ENCODE measurements at regions not wholly inside any gene's neighbourhood (a gene's known extent, or its start where the extent isn't known, plus 50 kb on each side); places are given as distances from the start of the nearest gene placed in this dataset.
A peak's percentile ranks its signal among the peaks of the same experiment; 100 is the strongest.
"Not testable (repeated sequence)": the region's sequence is repeated elsewhere in the genome, so short reads cannot be mapped to it uniquely, and the experiment has no call there.

DNA sequence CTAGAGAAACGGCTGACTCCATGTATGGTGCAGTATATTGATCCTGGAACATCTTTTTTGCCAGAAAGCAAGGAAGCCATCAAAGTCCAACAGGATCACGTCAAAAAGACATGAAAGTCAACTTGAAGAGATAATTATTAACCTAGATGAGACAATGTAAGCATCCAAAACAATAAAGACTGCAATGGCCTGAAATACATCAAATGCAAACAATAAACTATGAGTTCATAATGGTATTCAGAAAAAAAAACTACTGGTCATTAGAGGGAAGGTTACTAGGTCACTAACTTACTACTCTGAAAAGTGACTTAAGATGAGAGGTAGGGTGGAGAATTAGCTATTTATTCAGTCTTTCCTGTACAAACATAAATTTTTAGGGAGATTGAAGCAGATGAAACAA, 75.3 kb upstream of the OR4F16 start:
- H4K20me1 ChIP-seq (ENCODE audit: insufficient read depth, low read length); H3K4me1 ChIP-seq (ENCODE audit: low read length); H3K79me2 ChIP-seq (ENCODE audit: low read length); H3K9ac ChIP-seq (ENCODE audit: low read length); H2AFZ ChIP-seq (ENCODE audit: low read depth, low read length); H3K36me3 ChIP-seq (replicated peaks; ENCODE audit: low read depth, low read length); H3K4me3 ChIP-seq (ENCODE audit: low read length); H3K27me3 ChIP-seq (ENCODE audit: low read depth, low read length); H3K4me2 ChIP-seq (ENCODE audit: low read length); H3K9me3 ChIP-seq (ENCODE audit: insufficient read depth, low read length); H3K27ac ChIP-seq (ENCODE audit: low read length): not testable (repeated sequence)

DNA sequence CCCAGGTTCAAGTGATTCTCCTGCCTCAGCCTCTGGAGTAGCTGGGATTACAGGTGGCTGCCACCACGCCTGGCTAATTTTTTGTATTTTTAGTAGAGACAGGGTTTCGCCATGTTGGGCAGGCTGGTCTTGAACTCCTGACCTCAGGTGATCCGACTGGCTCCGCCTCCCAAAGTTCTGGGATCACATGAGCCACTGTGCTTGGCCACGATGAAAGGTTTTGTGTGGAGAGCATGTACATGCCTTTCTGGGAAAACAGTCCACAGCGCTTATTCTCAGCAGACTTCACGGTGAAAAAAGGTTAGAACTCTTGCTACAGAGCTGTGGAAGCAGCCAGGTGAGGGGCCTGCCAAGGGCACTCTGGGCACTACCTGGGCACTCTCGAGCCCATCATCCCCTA, 85.0 kb upstream of the OR4F16 start:
- H3K27me3 ChIP-seq (ENCODE audit: low read depth, low read length); H3K36me3 ChIP-seq (replicated peaks; ENCODE audit: low read depth, low read length); H2AFZ ChIP-seq (ENCODE audit: low read depth, low read length); H3K27ac ChIP-seq (ENCODE audit: low read length); H3K4me1 ChIP-seq (ENCODE audit: low read length); H3K4me2 ChIP-seq (ENCODE audit: low read length); H3K9me3 ChIP-seq (ENCODE audit: insufficient read depth, low read length); H4K20me1 ChIP-seq (ENCODE audit: insufficient read depth, low read length); H3K9ac ChIP-seq (ENCODE audit: low read length); H3K79me2 ChIP-seq (ENCODE audit: low read length); H3K4me3 ChIP-seq (ENCODE audit: low read length): not testable (repeated sequence)

DNA sequence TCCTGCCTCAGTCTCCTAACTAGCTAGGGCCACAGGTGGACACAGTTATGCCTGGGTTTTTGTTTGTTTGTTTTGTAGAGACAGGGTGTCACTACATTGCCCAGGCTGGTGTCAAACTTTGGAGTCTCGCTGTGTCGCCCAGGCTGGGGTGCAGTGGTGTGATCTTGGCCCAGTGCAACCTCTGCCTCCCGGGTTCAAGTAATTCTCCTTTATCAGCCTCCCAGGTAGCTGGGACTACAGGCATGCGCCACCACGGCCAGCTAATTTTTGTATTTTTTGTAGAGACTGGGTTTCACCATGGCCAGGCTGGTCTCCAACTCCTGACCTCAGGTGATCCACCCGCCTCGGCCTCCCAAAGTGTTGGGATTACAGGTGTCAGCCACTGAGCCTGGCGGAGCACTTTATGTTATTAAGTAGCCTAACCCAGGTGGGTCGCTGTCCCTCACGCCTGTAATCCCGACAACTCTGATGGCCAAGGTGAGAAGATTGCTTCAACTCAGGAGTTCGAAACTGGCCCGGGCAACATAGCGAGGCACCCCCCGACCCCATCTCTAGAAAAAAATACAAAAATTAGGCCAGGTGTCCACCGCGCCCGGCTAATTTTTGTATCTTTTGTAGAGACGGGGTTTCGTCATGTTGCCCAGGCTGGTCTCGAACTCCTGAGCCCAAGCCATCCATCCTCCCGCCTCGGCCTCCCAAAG, 91.2 kb upstream of the OR4F16 start:
- not testable (repeated sequence) for H3K4me1 ChIP-seq (ENCODE audit: low read length); H3K27me3 ChIP-seq (ENCODE audit: low read depth, low read length); H3K9me3 ChIP-seq (ENCODE audit: insufficient read depth, low read length); H2AFZ ChIP-seq (ENCODE audit: low read depth, low read length); H4K20me1 ChIP-seq (ENCODE audit: insufficient read depth, low read length); H3K27ac ChIP-seq (ENCODE audit: low read length); H3K36me3 ChIP-seq (replicated peaks; ENCODE audit: low read depth, low read length)
- Histone ChIP-seq H3K79me2 (ENCODE audit: low read length) (peaks cover 22% of the 10 kb centered on the region), H3K4me2 (ENCODE audit: low read length) (peak overlapping the region; percentile 57), H3K4me3 (ENCODE audit: low read length) (peak overlapping the region; percentile 78), H3K9ac (ENCODE audit: low read length) (peak overlapping the region; percentile 69; the same call in 1 of the 2 replicates)

DNA sequence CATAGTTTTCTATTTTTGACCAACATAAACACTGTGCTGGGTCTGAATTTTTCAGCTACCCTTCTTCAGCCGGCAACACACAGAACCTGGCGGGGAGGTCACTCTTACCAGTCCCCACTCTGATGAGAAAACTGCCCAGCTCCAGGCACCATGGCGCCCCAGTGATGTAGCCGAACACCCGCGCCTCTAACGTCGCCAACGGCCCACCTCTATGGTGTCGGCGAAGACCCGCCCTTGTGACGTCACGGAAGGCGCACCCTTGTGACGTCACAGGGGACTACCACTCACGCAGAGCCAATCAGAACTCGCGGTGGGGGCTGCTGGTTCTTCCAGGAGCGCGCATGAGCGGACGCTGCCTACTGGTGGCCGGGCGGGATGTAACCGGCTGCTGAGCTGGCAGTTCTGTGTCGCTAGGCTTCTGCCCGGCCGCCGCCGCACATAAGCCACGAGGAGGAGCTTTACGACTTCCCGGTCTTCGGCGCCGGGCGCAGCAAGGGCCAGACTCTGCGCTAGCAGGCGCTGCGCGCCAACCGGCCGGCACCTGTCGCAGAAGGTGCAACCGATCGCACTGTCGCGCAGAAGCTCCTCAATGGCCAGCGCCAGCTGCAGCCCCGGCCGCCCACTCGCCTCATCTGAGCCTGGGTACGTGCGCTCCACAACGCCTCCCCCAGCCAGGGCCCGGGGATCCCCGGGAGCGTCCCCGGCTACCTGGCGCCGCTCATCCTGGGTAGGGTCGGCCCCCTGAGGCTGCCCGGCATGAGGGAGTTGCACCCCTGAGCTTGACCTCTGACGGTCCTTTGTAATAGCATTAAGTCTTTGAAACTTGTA, 92.2 kb upstream of the OR4F16 start:
- not testable (repeated sequence) for H2AFZ ChIP-seq (ENCODE audit: low read depth, low read length)
- H3K79me2 ChIP-seq (ENCODE audit: low read length): peaks cover 22% of the 10 kb centered on the region

DNA sequence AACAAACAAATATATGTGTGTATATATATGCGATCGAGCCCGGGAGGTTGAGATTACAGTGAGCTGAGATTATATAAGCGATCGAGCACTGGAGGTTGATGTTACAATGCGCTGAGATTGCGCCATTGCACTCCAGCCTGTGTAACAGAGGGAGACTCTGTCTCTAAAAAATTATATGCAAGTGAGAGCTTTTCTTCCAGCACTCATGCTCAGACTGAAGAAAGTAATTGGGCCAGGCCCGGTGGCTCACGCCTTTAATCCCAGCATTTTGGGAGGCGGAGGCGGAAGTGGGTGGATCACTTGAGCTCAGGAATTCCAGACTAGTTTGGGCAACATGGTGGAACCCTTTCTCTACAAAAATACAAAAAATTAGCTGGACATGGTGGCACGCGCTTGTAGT, 93.2 kb upstream of the OR4F16 start:
- not testable (repeated sequence) for H3K36me3 ChIP-seq (replicated peaks; ENCODE audit: low read depth, low read length); H2AFZ ChIP-seq (ENCODE audit: low read depth, low read length); H3K9me3 ChIP-seq (ENCODE audit: insufficient read depth, low read length); H3K4me1 ChIP-seq (ENCODE audit: low read length); H3K27ac ChIP-seq (ENCODE audit: low read length); H3K27me3 ChIP-seq (ENCODE audit: low read depth, low read length); H4K20me1 ChIP-seq (ENCODE audit: insufficient read depth, low read length)
- peaks cover 22% of the 10 kb centered on the region for H3K79me2 ChIP-seq (ENCODE audit: low read length)
- peak overlapping the region; percentile 78 for H3K4me3 ChIP-seq (ENCODE audit: low read length)
- peak overlapping the region; percentile 68 for H3K4me2 ChIP-seq (ENCODE audit: low read length)
- peak overlapping the region; percentile 58; the same call in 1 of the 2 replicates for H3K9ac ChIP-seq (ENCODE audit: low read length)

More for the DNA sequence above, 92.2 kb upstream of the OR4F16 start:
- H3K36me3 ChIP-seq (replicated peaks; ENCODE audit: low read depth, low read length); H4K20me1 ChIP-seq (ENCODE audit: insufficient read depth, low read length); H3K27me3 ChIP-seq (ENCODE audit: low read depth, low read length); H3K4me1 ChIP-seq (ENCODE audit: low read length); H3K9me3 ChIP-seq (ENCODE audit: insufficient read depth, low read length): not testable (repeated sequence)
- Histone ChIP-seq H3K27ac (ENCODE audit: low read length) (peak overlapping the region; percentile 88), H3K9ac (ENCODE audit: low read length) (peak overlapping the region; percentile 85), H3K4me3 (ENCODE audit: low read length) (peak overlapping the region; percentile 78), H3K4me2 (ENCODE audit: low read length) (peak overlapping the region; percentile 57)
- TF ChIP-seq, protein P1, sequence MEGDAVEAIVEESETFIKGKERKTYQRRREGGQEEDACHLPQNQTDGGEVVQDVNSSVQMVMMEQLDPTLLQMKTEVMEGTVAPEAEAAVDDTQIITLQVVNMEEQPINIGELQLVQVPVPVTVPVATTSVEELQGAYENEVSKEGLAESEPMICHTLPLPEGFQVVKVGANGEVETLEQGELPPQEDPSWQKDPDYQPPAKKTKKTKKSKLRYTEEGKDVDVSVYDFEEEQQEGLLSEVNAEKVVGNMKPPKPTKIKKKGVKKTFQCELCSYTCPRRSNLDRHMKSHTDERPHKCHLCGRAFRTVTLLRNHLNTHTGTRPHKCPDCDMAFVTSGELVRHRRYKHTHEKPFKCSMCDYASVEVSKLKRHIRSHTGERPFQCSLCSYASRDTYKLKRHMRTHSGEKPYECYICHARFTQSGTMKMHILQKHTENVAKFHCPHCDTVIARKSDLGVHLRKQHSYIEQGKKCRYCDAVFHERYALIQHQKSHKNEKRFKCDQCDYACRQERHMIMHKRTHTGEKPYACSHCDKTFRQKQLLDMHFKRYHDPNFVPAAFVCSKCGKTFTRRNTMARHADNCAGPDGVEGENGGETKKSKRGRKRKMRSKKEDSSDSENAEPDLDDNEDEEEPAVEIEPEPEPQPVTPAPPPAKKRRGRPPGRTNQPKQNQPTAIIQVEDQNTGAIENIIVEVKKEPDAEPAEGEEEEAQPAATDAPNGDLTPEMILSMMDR (IDR thresholded peaks at IDR 0.05; ENCODE audit: low read depth, low read length): peak; percentile 27; the same call in 1 of the 2 replicates

DNA sequence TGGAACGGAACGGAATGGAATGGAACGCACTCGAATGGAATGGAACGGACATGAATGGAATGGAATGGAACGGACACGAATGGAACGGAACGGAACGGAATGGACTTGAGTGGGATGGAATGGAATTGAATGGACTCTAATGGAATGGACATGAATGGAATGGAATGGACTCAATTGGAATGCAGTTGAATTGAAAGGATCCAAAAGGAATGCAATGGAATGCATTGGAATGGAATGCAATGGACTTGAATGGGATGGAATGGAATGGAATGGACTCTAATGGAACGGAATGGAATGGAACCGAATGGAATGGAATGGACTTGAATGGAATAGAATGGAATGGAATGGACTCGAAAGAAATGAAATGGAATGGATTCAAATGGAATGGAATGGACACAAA, 102.4 kb upstream of the OR4F16 start:
- Histone ChIP-seq H3K27me3 (ENCODE audit: low read depth, low read length) (no peaks in the 10 kb centered on the region), H3K4me2 (ENCODE audit: low read length) (no peak overlapping the region), H3K4me3 (ENCODE audit: low read length) (no peak overlapping the region), H4K20me1 (ENCODE audit: insufficient read depth, low read length) (no peaks in the 10 kb centered on the region), H3K9me3 (ENCODE audit: insufficient read depth, low read length) (peaks cover 7% of the 10 kb centered on the region; the same call in 1 of the 2 replicates), H3K79me2 (ENCODE audit: low read length) (no peaks in the 10 kb centered on the region), H3K4me1 (ENCODE audit: low read length) (no peaks in the 10 kb centered on the region), H3K27ac (ENCODE audit: low read length) (no peak overlapping the region), H3K36me3 (replicated peaks; ENCODE audit: low read depth, low read length) (no peaks in the 10 kb centered on the region), H2AFZ (ENCODE audit: low read depth, low read length) (no peak overlapping the region), H3K9ac (ENCODE audit: low read length) (no peak overlapping the region)
- no peak for TF ChIP-seq EZH2phosphoT487 (IDR thresholded peaks at IDR 0.05; ENCODE audit: low read depth)
- TF ChIP-seq, protein P1 (IDR thresholded peaks at IDR 0.05; ENCODE audit: low read depth, low read length): no peak

DNA sequence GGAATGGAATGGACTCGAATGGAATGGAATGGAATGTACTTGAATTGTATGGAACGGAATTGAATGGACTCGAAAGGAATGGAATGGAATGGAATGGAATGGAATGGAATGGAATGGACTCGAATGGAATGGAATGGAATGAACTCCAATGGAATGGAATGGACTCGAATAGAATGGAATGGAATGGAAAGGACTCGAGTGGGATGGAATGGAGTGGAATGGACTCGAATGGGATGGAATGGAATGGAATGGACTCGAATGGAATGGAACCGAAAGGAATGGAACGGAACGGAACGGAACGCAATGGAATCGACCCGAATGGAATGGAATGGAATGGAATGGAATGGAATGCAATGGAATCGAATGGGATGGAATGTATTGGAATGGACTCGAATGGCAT, 103.2 kb upstream of the OR4F16 start:
- H3K79me2 ChIP-seq (ENCODE audit: low read length); H3K27me3 ChIP-seq (ENCODE audit: low read depth, low read length); H3K27ac ChIP-seq (ENCODE audit: low read length); H3K4me2 ChIP-seq (ENCODE audit: low read length); H3K9ac ChIP-seq (ENCODE audit: low read length); H3K4me3 ChIP-seq (ENCODE audit: low read length); H4K20me1 ChIP-seq (ENCODE audit: insufficient read depth, low read length); H3K36me3 ChIP-seq (replicated peaks; ENCODE audit: low read depth, low read length); H2AFZ ChIP-seq (ENCODE audit: low read depth, low read length); H3K9me3 ChIP-seq (ENCODE audit: insufficient read depth, low read length); H3K4me1 ChIP-seq (ENCODE audit: low read length): not testable (repeated sequence)

Measured in OCI-LY3 (cell line).